Psoas muscle (tissue), 7 donors: ENCODE measurements at regions not wholly inside any gene's neighbourhood (a gene's known extent, or its start where the extent isn't known, plus 50 kb on each side); places are given as distances from the start of the nearest gene placed in this dataset.

ENCODE experiments used
- ATAC-seq, 4 donors: fragments of 200-7000 bp; cut with Tn5 transposase; one replicate each; pipeline ENCODE4 v1.9.1; 2020; ENCODE audit warnings: moderate library complexity in 3 of 4, mild to moderate bottlenecking in 2 of 4
- DNase-seq, 2 donors: peaks; one replicate each; pipeline ENCODE4 v3.0.0-alpha.2; 2020
- H3K27ac ChIP-seq: fragments of 200-600 bp; one replicate; pipeline ENCODE4 v1.8.0; 2022
- H3K27me3 ChIP-seq, 3 donors: fragments of 200-600 bp in 1 of 3; one replicate each; pipeline versions ENCODE4 v1.6.1 to v1.8.0; 2013 to 2022; ENCODE audit warnings: low read length in 2 of 3, mild to moderate bottlenecking in 2 of 3, moderate library complexity in 1 of 3; ENCODE audit not compliant: insufficient read depth in 3 of 3
- H3K36me3 ChIP-seq, 2 donors: fragments of 200-600 bp in 1 of 2; one replicate each; pipeline versions ENCODE4 v1.6.1 to v1.8.0; 2013 to 2022; ENCODE audit warnings: low read depth in 1 of 2, mild to moderate bottlenecking in 1 of 2, moderate library complexity in 1 of 2; ENCODE audit not compliant: insufficient read depth in 1 of 2
- H3K4me1 ChIP-seq: fragments of 200-600 bp; one replicate; pipeline ENCODE4 v1.8.0; 2022
- H3K4me3 ChIP-seq: fragments of 200-600 bp; one replicate; pipeline ENCODE4 v1.8.0; 2022; ENCODE audit warnings: mild to moderate bottlenecking
- H3K9me3 ChIP-seq: fragments of 200-600 bp; one replicate; pipeline ENCODE4 v1.8.0; 2022
- WGBS, 3 donors: extraction: QIAGEN DNeasy Blood & Tissue Kit; methylation state at CpG; one replicate each; pipeline versions ENCODE4 v1.1.6 to v1.1.7; 2013; 5-methylcytosine and 5-hydroxymethylcytosine counted together
- intact Hi-C, 2 donors: fragments of 100-400 bp; cut with DNase I; formaldehyde crosslinking; loops; one replicate each; pipeline versions ENCODE4 v1.11.0 to v1.14.2; 2022
- TF ChIP-seq, protein P1 (sequence below): fragments of 200-600 bp; IDR thresholded peaks from one replicate; pipeline ENCODE4 v1.8.0; 2022; ENCODE audit warnings: antibody characterized with exemption
- donor health status: healthy with polysubstance abuse.
- donor health status: DM: no; HTN: no; CAD: no; lungs with moderate emphysema.
- donor health status: Bipolar disorder and iron deficiency.
- donor health status: healthy.
- donor health status: DM: yes; HTN: yes; CAD: no.
- donor health status: DM: no; HTN: no; CAD: no.
- donor health status: DM: yes; HTN: yes; CAD: no.

DNA sequence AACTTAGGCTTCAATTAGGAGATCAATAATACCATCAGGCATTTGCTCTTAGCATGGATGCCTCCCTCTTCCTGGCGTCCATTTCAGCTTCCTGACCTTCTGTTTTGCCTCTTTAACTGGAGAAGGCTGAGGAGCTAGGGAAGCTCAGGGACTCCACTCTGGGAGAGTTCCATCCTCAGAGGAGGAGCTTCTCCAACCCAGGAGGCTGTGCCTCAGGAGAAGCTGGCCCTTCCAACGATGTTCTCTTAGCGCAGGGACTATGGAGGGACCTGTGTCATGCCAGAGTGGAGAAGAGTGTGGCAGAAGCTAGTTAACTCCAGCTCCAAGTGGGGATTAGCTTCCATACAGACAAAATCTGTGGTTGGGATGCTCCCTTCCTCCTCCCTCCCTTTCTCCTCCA lies 58.0 kb downstream of the KCNA5 start:
- no peak overlapping the region for H3K27ac ChIP-seq
- no peaks in the 10 kb centered on the region for H3K9me3 ChIP-seq
- intact Hi-C loops = no loop called here
- peaks cover 0 to 8% (median 1%) of the 10 kb centered on the region in 3 donors for H3K27me3 ChIP-seq
- TF ChIP-seq, protein P1, sequence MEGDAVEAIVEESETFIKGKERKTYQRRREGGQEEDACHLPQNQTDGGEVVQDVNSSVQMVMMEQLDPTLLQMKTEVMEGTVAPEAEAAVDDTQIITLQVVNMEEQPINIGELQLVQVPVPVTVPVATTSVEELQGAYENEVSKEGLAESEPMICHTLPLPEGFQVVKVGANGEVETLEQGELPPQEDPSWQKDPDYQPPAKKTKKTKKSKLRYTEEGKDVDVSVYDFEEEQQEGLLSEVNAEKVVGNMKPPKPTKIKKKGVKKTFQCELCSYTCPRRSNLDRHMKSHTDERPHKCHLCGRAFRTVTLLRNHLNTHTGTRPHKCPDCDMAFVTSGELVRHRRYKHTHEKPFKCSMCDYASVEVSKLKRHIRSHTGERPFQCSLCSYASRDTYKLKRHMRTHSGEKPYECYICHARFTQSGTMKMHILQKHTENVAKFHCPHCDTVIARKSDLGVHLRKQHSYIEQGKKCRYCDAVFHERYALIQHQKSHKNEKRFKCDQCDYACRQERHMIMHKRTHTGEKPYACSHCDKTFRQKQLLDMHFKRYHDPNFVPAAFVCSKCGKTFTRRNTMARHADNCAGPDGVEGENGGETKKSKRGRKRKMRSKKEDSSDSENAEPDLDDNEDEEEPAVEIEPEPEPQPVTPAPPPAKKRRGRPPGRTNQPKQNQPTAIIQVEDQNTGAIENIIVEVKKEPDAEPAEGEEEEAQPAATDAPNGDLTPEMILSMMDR = no peak
- H3K36me3 ChIP-seq = no peaks in the 10 kb centered on the region
- no peak for ATAC-seq
- DNase-seq = no peak
- H3K4me1 ChIP-seq = no peaks in the 10 kb centered on the region
- 73 to 87% (median 79%) methylated on average over 3 of the region's 3 CpGs for WGBS, 3 donors
- no peak overlapping the region for H3K4me3 ChIP-seq

DNA sequence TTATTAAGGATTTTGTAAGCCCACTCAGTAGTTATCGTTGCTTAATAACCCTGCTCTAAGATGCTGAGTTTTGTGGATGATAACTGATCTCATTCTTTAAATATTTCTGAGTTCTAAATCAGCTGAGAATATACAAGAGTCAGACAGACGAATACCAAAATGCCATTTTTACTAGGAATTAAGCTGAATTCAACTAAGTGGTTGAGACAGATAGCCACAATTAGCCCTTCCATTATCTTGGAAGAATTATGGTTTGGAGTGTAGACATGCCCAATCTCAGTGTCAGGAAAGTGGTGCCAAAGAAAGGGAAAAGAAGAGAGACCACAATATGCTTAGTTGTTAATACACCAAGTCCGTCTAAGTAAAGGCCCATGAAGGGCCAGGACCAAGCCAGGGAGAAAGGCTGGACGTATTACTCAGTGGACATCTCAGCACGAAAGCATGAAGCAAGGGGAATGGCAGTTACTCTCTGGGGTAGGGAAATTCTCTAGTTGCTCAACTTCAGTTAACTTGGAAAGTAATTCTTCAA lies 58.6 kb downstream of the KCNA5 start:
- no peak overlapping the region for H3K27ac ChIP-seq
- peaks cover 0 to 5% (median 1%) of the 10 kb centered on the region in 3 donors for H3K27me3 ChIP-seq
- DNase-seq (no peak), ATAC-seq (no peak)
- intact Hi-C loops = no loop called here
- H3K9me3 ChIP-seq = no peaks in the 10 kb centered on the region
- no peaks in the 10 kb centered on the region for H3K36me3 ChIP-seq
- TF ChIP-seq, protein P1 = no peak
- H3K4me3 ChIP-seq = no peak overlapping the region
- WGBS, 3 donors = 77 to 80% (median 80%) methylated on average over 5 of the region's 5 CpGs
- H3K4me1 ChIP-seq = no peaks in the 10 kb centered on the region

DNA sequence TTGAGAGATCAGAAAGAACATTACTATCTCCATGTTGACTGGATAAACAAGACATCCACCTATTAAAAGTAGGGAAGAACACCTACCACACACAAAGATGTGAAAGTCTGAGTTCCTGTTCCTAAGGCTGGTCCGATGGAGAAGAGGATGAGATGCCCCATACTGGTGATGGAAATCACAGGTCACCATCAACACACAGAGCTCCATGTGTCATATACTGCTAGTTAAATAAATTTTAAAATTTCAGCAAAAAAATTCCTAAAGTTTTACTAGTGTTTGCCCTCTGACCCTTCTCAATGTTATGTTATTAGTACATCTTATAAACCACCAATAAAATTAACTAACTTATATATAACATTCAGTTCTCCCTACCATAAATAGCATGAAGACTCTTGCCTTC lies 59.1 kb downstream of the KCNA5 start:
- ATAC-seq (no peak), DNase-seq (no peak)
- Histone ChIP-seq H3K9me3 (no peaks in the 10 kb centered on the region), H3K36me3 (no peaks in the 10 kb centered on the region), H3K27ac (no peak overlapping the region), H3K4me3 (no peak overlapping the region), H3K4me1 (no peaks in the 10 kb centered on the region), H3K27me3 (peaks cover 0 to 1% (median under 1%) of the 10 kb centered on the region in 3 donors)
- 95 to 97% (median 96%) methylated on average over 1 of the region's 1 CpG for WGBS, 3 donors
- intact Hi-C loops = no loop called here
- TF ChIP-seq, protein P1 = no peak

DNA sequence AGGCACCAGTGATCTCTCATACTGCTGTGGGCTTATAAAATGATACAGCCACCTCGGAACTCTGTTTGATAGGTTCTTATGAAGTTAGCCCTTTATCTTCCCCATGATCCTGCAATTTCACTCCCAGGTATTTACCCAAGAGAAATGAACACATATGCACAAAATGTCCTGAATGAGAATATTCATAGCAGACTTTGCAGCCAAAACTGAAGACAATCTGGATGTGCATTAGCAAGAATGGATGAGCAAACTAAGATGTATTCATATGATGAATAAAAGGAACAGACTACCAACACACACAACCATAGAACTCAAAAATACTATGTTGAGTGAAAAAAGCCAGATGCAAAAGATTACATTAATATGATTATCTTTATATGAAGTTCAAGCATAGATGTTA lies 66.7 kb downstream of the KCNA5 start:
- WGBS, 3 donors = 84 to 100% (median 94%) methylated on average over 1 of the region's 1 CpG
- ATAC-seq = no peak

More for the DNA sequence above, 66.7 kb downstream of the KCNA5 start:
- DNase-seq = no peak
- TF ChIP-seq, protein P1 = no peak
- H3K4me1 ChIP-seq = peaks cover 4% of the 10 kb centered on the region
- intact Hi-C loops = no loop called here
- H3K9me3 ChIP-seq = no peaks in the 10 kb centered on the region
- H3K36me3 ChIP-seq = no peaks in the 10 kb centered on the region
- no peak overlapping the region for H3K4me3 ChIP-seq
- H3K27ac ChIP-seq = no peak overlapping the region
- H3K27me3 ChIP-seq = no peaks in the 10 kb centered on the region
